Loucy (cell line): ENCODE measurements at regions not wholly inside any gene's neighbourhood (a gene's known extent, or its start where the extent isn't known, plus 50 kb on each side); places are given as distances from the start of the nearest gene placed in this dataset.

Source experiments
- H2AFZ ChIP-seq: fragments of 200-600 bp; sonication (generic); 2 replicates; pipeline ENCODE4 v1.6.0; 2016; ENCODE audit warnings: antibody characterized with exemption, mild to moderate bottlenecking, low read length, moderate library complexity
- H3F3A ChIP-seq: fragments of 200-600 bp; 2 replicates; pipeline ENCODE4 v1.6.0; 2016; ENCODE audit warnings: antibody characterized with exemption, low read depth, mild to moderate bottlenecking
- H3K27me3 ChIP-seq: fragments of 200-600 bp; sonication (generic); 2 replicates; pipeline ENCODE4 v1.6.1; 2014; ENCODE audit warnings: low read length, mild to moderate bottlenecking; ENCODE audit not compliant: insufficient read depth, poor library complexity, severe bottlenecking
- H3K36me3 ChIP-seq: fragments of 200-600 bp; sonication (generic); 2 replicates; pipeline ENCODE4 v1.6.1; 2016; ENCODE audit warnings: low read length; ENCODE audit not compliant: insufficient read depth
- H3K4me1 ChIP-seq: fragments of 200-600 bp; sonication (generic); 2 replicates; pipeline ENCODE4 v1.5.1; 2014; ENCODE audit warnings: low read length, mild to moderate bottlenecking; ENCODE audit not compliant: insufficient read depth, poor library complexity, severe bottlenecking
- H3K4me2 ChIP-seq: fragments of 200-600 bp; sonication (generic); 2 replicates; pipeline ENCODE4 v1.6.0; 2014; ENCODE audit warnings: antibody characterized with exemption, low read length, low read depth, mild to moderate bottlenecking; ENCODE audit not compliant: poor library complexity, severe bottlenecking
- H3K4me3 ChIP-seq: fragments of 200-600 bp; sonication (generic); 2 replicates; pipeline ENCODE4 v1.5.1; 2014; ENCODE audit warnings: low read length, mild to moderate bottlenecking, mixed read lengths; ENCODE audit not compliant: poor library complexity, severe bottlenecking
- H3K79me2 ChIP-seq: fragments of 200-600 bp; sonication (generic); 2 replicates; pipeline ENCODE4 v1.6.1; 2014; ENCODE audit warnings: low read length; ENCODE audit not compliant: insufficient read depth
- H3K9ac ChIP-seq: fragments of 200-600 bp; sonication (generic); 2 replicates; pipeline ENCODE4 v1.6.0; 2014; ENCODE audit warnings: mild to moderate bottlenecking, low read depth, low read length, moderate library complexity; ENCODE audit not compliant: poor library complexity, severe bottlenecking
- H3K9me2 ChIP-seq: fragments of 200-600 bp; sonication (generic); replicated peaks from 2 replicates; pipeline ENCODE4 v1.6.1; 2016; ENCODE audit warnings: low read depth, low read length, mixed read lengths
- H3K9me3 ChIP-seq: fragments of 200-600 bp; sonication (generic); 2 replicates; pipeline ENCODE4 v1.6.1; 2014; ENCODE audit warnings: mild to moderate bottlenecking, antibody characterized with exemption, low read length, low read depth; ENCODE audit not compliant: insufficient read depth
- H4K20me1 ChIP-seq: fragments of 200-600 bp; sonication (generic); 2 replicates; pipeline ENCODE4 v1.6.0; 2014; ENCODE audit warnings: antibody characterized with exemption, low read length, mild to moderate bottlenecking; ENCODE audit not compliant: insufficient read depth, poor library complexity, severe bottlenecking
- CTCF ChIP-seq: fragments of 200-600 bp; sonication (generic); conservative IDR thresholded peaks from 2 replicates; pipeline ENCODE4 v1.5.1; 2014; ENCODE audit warnings: mild to moderate bottlenecking, antibody characterized with exemption, low read length
- EZH2phosphoT487 ChIP-seq: fragments of 200-600 bp; IDR thresholded peaks from 2 replicates; pipeline ENCODE4 v1.6.1; 2018; ENCODE audit warnings: antibody characterized with exemption, mild to moderate bottlenecking, moderate library complexity, borderline replicate concordance

- H3K4me2 ChIP-seq: no peak overlapping the region
- no peaks in the 10 kb centered on the region for H3K9me2 ChIP-seq
- H3K9me3 ChIP-seq: peaks cover 12% of the 10 kb centered on the region; the same call in 1 of the 2 replicates
- H4K20me1 ChIP-seq: no peaks in the 10 kb centered on the region
- H3K27me3 ChIP-seq: no peaks in the 10 kb centered on the region
- no peaks in the 10 kb centered on the region for H3K79me2 ChIP-seq
- no peaks in the 10 kb centered on the region for H3K36me3 ChIP-seq
- no peak overlapping the region for H2AFZ ChIP-seq
- H3K4me3 ChIP-seq: no peak overlapping the region
- TF ChIP-seq CTCF (no peak), EZH2phosphoT487 (no peak)
- no peaks in the 10 kb centered on the region for H3K4me1 ChIP-seq
- no peak overlapping the region for H3K9ac ChIP-seq
- no peaks in the 10 kb centered on the region for H3F3A ChIP-seq
Measured at GRCh38 chr16:86025706-86026105, 126.7 kb downstream of the IRF8 start.

DNA sequence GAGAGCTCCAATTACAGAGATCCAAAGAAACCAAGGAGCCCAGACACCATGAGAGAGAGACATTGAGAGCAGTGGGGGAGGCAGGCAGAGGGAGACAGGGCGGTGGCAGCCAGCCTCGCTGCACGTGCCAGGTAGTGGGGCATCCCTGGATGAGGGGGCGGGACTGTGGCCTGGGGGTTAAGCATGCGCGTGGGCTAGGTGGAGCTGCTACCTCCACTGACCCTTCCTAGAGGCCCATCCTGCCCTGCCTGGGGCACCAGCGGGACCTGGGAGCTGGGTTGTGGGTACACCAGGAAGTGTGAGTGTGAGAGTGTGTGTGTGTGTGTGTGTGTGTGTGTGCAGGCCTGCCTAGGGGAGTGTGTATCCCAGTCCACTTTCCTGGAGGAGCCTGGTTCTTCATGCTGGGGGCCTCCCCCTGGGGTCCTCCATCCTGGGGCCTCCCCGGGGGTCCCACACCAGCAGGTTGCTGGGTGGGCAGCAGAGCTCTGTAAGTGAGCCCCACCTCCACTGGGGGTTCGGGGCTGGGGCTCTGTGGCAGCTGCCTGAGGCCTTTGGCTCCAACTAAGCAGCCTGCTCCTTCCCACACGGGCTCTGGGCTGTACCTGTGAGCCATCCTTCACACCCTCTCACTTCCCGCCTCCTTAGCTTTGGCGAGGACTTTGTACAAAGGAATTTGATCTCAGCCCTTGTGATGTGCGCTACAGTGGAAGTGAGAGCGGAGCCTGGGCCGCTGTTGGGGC, 127.4 kb downstream of the IRF8 start:
- no peaks in the 10 kb centered on the region for H3K27me3 ChIP-seq

DNA sequence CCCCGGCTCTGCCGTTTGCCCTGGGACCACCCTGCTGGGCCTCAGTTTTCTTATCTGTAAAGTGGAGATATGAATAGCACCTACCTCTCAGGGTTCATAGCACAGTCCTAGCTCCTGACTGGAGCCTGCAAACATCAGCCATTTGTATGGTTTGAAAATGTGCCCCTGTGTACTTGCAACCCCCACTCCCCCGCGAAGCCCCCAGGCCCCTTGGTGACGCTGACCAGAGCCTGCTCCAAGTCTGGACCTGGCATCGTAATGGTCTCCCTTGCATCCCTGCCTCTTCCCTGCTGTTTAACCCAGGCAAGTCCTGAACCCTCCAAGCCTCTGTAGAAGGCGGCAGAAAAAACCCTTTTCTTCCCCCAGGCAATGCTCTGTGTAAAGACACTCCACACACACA, 128.0 kb downstream of the IRF8 start:
- no peak for TF ChIP-seq CTCF
- no peak for TF ChIP-seq EZH2phosphoT487
- H2AFZ ChIP-seq: no peak overlapping the region
- no peak overlapping the region for H3K4me3 ChIP-seq
- H3K9me2 ChIP-seq: no peaks in the 10 kb centered on the region
- H4K20me1 ChIP-seq: no peaks in the 10 kb centered on the region
- no peaks in the 10 kb centered on the region for H3K27me3 ChIP-seq
- H3K9me3 ChIP-seq: peaks cover 9% of the 10 kb centered on the region; the same call in 1 of the 2 replicates
- no peaks in the 10 kb centered on the region for H3K79me2 ChIP-seq
- no peak overlapping the region for H3K4me2 ChIP-seq
- no peak overlapping the region for H3K9ac ChIP-seq
- no peaks in the 10 kb centered on the region for H3K36me3 ChIP-seq
- H3K4me1 ChIP-seq: no peaks in the 10 kb centered on the region
- H3F3A ChIP-seq: no peaks in the 10 kb centered on the region

More for the DNA sequence above, 127.4 kb downstream of the IRF8 start:
- Histone ChIP-seq H3K9me3 (peaks cover 9% of the 10 kb centered on the region; the same call in 1 of the 2 replicates), H3F3A (no peaks in the 10 kb centered on the region), H4K20me1 (no peaks in the 10 kb centered on the region), H3K4me3 (no peak overlapping the region), H3K4me2 (no peak overlapping the region), H3K36me3 (no peaks in the 10 kb centered on the region), H3K9ac (no peak overlapping the region), H2AFZ (no peak overlapping the region), H3K4me1 (no peaks in the 10 kb centered on the region), H3K9me2 (no peaks in the 10 kb centered on the region), H3K79me2 (no peaks in the 10 kb centered on the region)
- TF ChIP-seq EZH2phosphoT487 (no peak), CTCF (no peak)
